ENCODE measurements at regions not wholly inside any gene's neighbourhood (a gene's known extent, or its start where the extent isn't known, plus 50 kb on each side); places are given as distances from the start of the nearest gene placed in this dataset.
A peak's percentile ranks its signal among the peaks of the same experiment; 100 is the strongest.

GRCh38 chr22:34490886-34491285 lies 570.6 kb upstream of the LARGE1 start:
- no peak for DNase-seq
- ATAC-seq, result no peak
- intact Hi-C loops (cut with DNase I), result no loop called here

GRCh38 chr22:34493486-34493885 lies 572.5 kb upstream of the ISX start:
- intact Hi-C loops (cut with DNase I), result no loop called here
- no peak for DNase-seq
- no peak for ATAC-seq

GRCh38 chr22:34501366-34501965 lies 564.5 kb upstream of the ISX start:
- DNase-seq, result no peak
- no peak for ATAC-seq
- intact Hi-C loops (cut with DNase I), result no loop called here

GRCh38 chr22:34502821-34503220 lies 563.1 kb upstream of the ISX start:
- ATAC-seq (no peak), DNase-seq (no peak)
- intact Hi-C loops (cut with DNase I), result no loop called here

- intact Hi-C loops (cut with DNase I), result no loop called here
- no peak for ATAC-seq
- DNase-seq, result no peak
Measured at GRCh38 chr22:34508797-34509196, 557.2 kb upstream of the ISX start.

GRCh38 chr22:34526681-34527080 lies 539.3 kb upstream of the ISX start:
- ATAC-seq (no peak), DNase-seq (no peak)
- intact Hi-C loops (cut with DNase I), result no loop called here

GRCh38 chr22:34534101-34534500 lies 531.9 kb upstream of the ISX start:
- ATAC-seq, result no peak
- no peak for DNase-seq
- intact Hi-C loops (cut with DNase I), result no loop called here

GRCh38 chr22:34567367-34567766 lies 498.6 kb upstream of the ISX start:
- ATAC-seq (peak in 1 of 2 donors; percentile 95), DNase-seq (no peak)
- intact Hi-C loops (cut with DNase I), result no loop called here

GRCh38 chr22:34570408-34570807 lies 495.6 kb upstream of the ISX start:
- no peak for DNase-seq
- no peak for ATAC-seq
- intact Hi-C loops (cut with DNase I), result no loop called here

GRCh38 chr22:34579519-34579918 lies 486.4 kb upstream of the ISX start:
- intact Hi-C loops (cut with DNase I), result no loop called here
- no peak for DNase-seq
- no peak for ATAC-seq

- DNase-seq (no peak), ATAC-seq (peak in 1 of 2 donors; percentile 69)
- intact Hi-C loops (cut with DNase I), result no loop called here
Measured at GRCh38 chr22:34587357-34588356, 478.3 kb upstream of the ISX start.

GRCh38 chr22:34588871-34589545 lies 476.9 kb upstream of the ISX start:
- intact Hi-C loops (cut with DNase I), result no loop called here
- DNase-seq (no peak), ATAC-seq (no peak)

- intact Hi-C loops (cut with DNase I), result no loop called here
- no peak for ATAC-seq
- no peak for DNase-seq
Measured at GRCh38 chr22:34592123-34592740, 473.7 kb upstream of the ISX start.

GRCh38 chr22:34599567-34599966 lies 466.4 kb upstream of the ISX start:
- ATAC-seq, result no peak

GRCh38 chr22:34604312-34604711 lies 461.6 kb upstream of the ISX start:
- DNase-seq (no peak), ATAC-seq (no peak)
- intact Hi-C loops (cut with DNase I), result no loop called here

More at GRCh38 chr22:34599567-34599966, 466.4 kb upstream of the ISX start:
- no peak for DNase-seq
- intact Hi-C loops (cut with DNase I), result no loop called here

- intact Hi-C loops (cut with DNase I), result no loop called here
- ATAC-seq (no peak), DNase-seq (no peak)
Measured at GRCh38 chr22:34608106-34608505, 457.9 kb upstream of the ISX start.

- intact Hi-C loops (cut with DNase I), result no loop called here
- DNase-seq (no peak), ATAC-seq (no peak)
Measured at GRCh38 chr22:34608540-34609115, 457.3 kb upstream of the ISX start.

GRCh38 chr22:34609646-34610045 lies 456.3 kb upstream of the ISX start:
- intact Hi-C loops (cut with DNase I), result no loop called here
- ATAC-seq (no peak), DNase-seq (no peak)

- ATAC-seq (no peak), DNase-seq (no peak)
- intact Hi-C loops (cut with DNase I), result no loop called here
Measured at GRCh38 chr22:34620161-34620560, 445.8 kb upstream of the ISX start.

All from left cardiac atrium (tissue), 4 donors.